NCI-H1436 (cell line): ENCODE measurements at regions not wholly inside any gene's neighbourhood (a gene's known extent, or its start where the extent isn't known, plus 50 kb on each side); places are given as distances from the start of the nearest gene placed in this dataset.

Experiments used
- DNase-seq: peaks from one replicate; lab custom pipeline; 2025; lab: John Stamatoyannopoulos, UW

- no peak for DNase-seq
Measured at GRCh38 chr6:102405860-102406259, 1012.4 kb downstream of the GRIK2 start.

- no peak for DNase-seq
Measured at GRCh38 chr6:102402635-102403329, 1009.3 kb downstream of the GRIK2 start.

- DNase-seq: no peak
Measured at GRCh38 chr6:102398788-102399390, 1005.4 kb downstream of the GRIK2 start.

- DNase-seq: no peak
Measured at GRCh38 chr6:102390541-102390940, 997.0 kb downstream of the GRIK2 start.

- DNase-seq: no peak
Measured at GRCh38 chr6:102389994-102390393, 996.5 kb downstream of the GRIK2 start.

GRCh38 chr6:102387326-102388033 is 994.0 kb downstream of the GRIK2 start:
- DNase-seq: no peak

- no peak for DNase-seq
Measured at GRCh38 chr6:102381203-102381602, 987.7 kb downstream of the GRIK2 start.

- no peak for DNase-seq
Measured at GRCh38 chr6:102356170-102356569, 962.7 kb downstream of the GRIK2 start.

- no peak for DNase-seq
Measured at GRCh38 chr6:102355578-102355977, 962.1 kb downstream of the GRIK2 start.

- no peak for DNase-seq
Measured at GRCh38 chr6:102352552-102352951, 959.0 kb downstream of the GRIK2 start.

GRCh38 chr6:102344769-102345168 is 951.3 kb downstream of the GRIK2 start:
- no peak for DNase-seq

- DNase-seq: no peak
Measured at GRCh38 chr6:102340311-102340710, 946.8 kb downstream of the GRIK2 start.

- DNase-seq: no peak
Measured at GRCh38 chr6:102333736-102334135, 940.2 kb downstream of the GRIK2 start.

GRCh38 chr6:102327697-102328225 is 934.3 kb downstream of the GRIK2 start:
- no peak for DNase-seq

GRCh38 chr6:102313699-102314098 is 920.2 kb downstream of the GRIK2 start:
- DNase-seq: no peak

GRCh38 chr6:102309700-102310099 is 916.2 kb downstream of the GRIK2 start:
- no peak for DNase-seq

GRCh38 chr6:102300350-102300749 is 906.8 kb downstream of the GRIK2 start:
- DNase-seq: no peak

- DNase-seq: no peak
Measured at GRCh38 chr6:102298051-102298450, 904.5 kb downstream of the GRIK2 start.
